CD4-positive, alpha-beta T cell (primary cell): ENCODE measurements at regions not wholly inside any gene's neighbourhood (a gene's known extent, or its start where the extent isn't known, plus 50 kb on each side); places are given as distances from the start of the nearest gene placed in this dataset.
"Not testable (repeated sequence)": the region's sequence is repeated elsewhere in the genome, so short reads cannot be mapped to it uniquely, and the experiment has no call there.

Source experiments
- ATAC-seq: fragments of 200-7000 bp; cut with Tn5 transposase; one replicate; pipeline ENCODE4 v1.10.0; 2022; ENCODE audit warnings: mild to moderate bottlenecking; ENCODE audit not compliant: poor library complexity
- CTCF ChIA-PET: fragments of 350-600 bp; sonication (Branson Sonifier 250); formaldehyde crosslinking; loops from one replicate; lab custom pipeline; 2021; ENCODE audit warnings: antibody characterized with exemption, inconsistent platforms; lab: Charles Lee
- POLR2A ChIA-PET: fragments of 350-600 bp; sonication (Branson Sonifier 250); formaldehyde crosslinking; loops from one replicate; lab custom pipeline; 2021; ENCODE audit warnings: antibody characterized with exemption, inconsistent platforms; lab: Charles Lee
- DNase-seq, 14 experiments: peaks; one replicate each; pipeline ENCODE4 v3.0.0-alpha.2; 2013 to 2020; ENCODE audit warnings: mixed read lengths in 2 of 14
- H3K27ac ChIP-seq, 2 donors: one replicate each; pipeline versions ENCODE4 v1.5.1 to v1.7.0; 2013; ENCODE audit warnings: low read length in 2 of 2, low read depth in 1 of 2, mild to moderate bottlenecking in 1 of 2
- H3K27me3 ChIP-seq, 2 experiments: 1 replicate in 1 of 2; 2 replicates in 1 of 2; pipeline versions ENCODE4 v1.6.1 to v1.7.0; 2013; ENCODE audit warnings: low read length in 2 of 2, control low read depth in 1 of 2, mild to moderate bottlenecking in 1 of 2, moderate library complexity in 1 of 2; ENCODE audit not compliant: insufficient read depth in 2 of 2, control insufficient read depth in 1 of 2
- H3K36me3 ChIP-seq: one replicate; pipeline ENCODE4 v1.6.1; 2013; ENCODE audit warnings: low read length, control low read depth; ENCODE audit not compliant: insufficient read depth
- H3K4me1 ChIP-seq: one replicate; pipeline ENCODE4 v1.6.1; 2013; ENCODE audit warnings: low read length, control low read depth; ENCODE audit not compliant: insufficient read depth
- H3K4me3 ChIP-seq: one replicate; pipeline ENCODE4 v1.5.1; 2013; ENCODE audit warnings: mild to moderate bottlenecking, low read length, moderate library complexity
- H3K9me3 ChIP-seq, 2 experiments: 1 replicate in 1 of 2; 2 replicates in 1 of 2; pipeline versions ENCODE4 v1.6.1 to v1.7.0; 2013; ENCODE audit warnings: low read length in 2 of 2, mild to moderate bottlenecking in 2 of 2, control low read depth in 1 of 2, moderate library complexity in 1 of 2; ENCODE audit not compliant: control insufficient read depth in 1 of 2, insufficient read depth in 1 of 2
- H3K27ac Mint-ChIP-seq: one replicate; pipeline ENCODE4 v1.8.0; 2020; ENCODE audit warnings: mixed read lengths
- H3K27me3 Mint-ChIP-seq: one replicate; pipeline ENCODE4 v1.8.0; 2021; ENCODE audit warnings: mixed read lengths
- H3K36me3 Mint-ChIP-seq: one replicate; pipeline ENCODE4 v1.8.0; 2021; ENCODE audit warnings: low read depth, mixed read lengths
- H3K4me1 Mint-ChIP-seq: one replicate; pipeline ENCODE4 v1.8.0; 2021; ENCODE audit warnings: low read depth, mixed read lengths
- H3K4me3 Mint-ChIP-seq: one replicate; pipeline ENCODE4 v1.8.0; 2020; ENCODE audit warnings: mild to moderate bottlenecking, mixed read lengths
- H3K9me3 Mint-ChIP-seq: one replicate; pipeline ENCODE4 v1.8.0; 2020; ENCODE audit warnings: mixed read lengths
- CTCF ChIP-seq: fragments of 200-600 bp; IDR thresholded peaks from one replicate; pipeline ENCODE4 v1.8.0; 2022; ENCODE audit warnings: antibody characterized with exemption, mild to moderate bottlenecking
- intact Hi-C, 2 experiments: fragments of 100-400 bp; cut with DNase I in 1 of 2; cut with micrococcal nuclease in 1 of 2; formaldehyde crosslinking; loops; one replicate each; pipeline versions ENCODE4 v1.15.1 to v1.9.0; 2023 to 2025; cut with DNase I, micrococcal nuclease

GRCh38 chr6:121559611-121560269 is 124.3 kb downstream of the GJA1 start:
- H3K9me3 ChIP-seq: peaks cover 12 to 16% of the 10 kb centered on the region in 2 experiments
- peaks cover 4% of the 10 kb centered on the region for H3K9me3 Mint-ChIP-seq
- H3K27ac Mint-ChIP-seq: no peak overlapping the region
- H3K4me3 ChIP-seq: no peak overlapping the region
- no peak overlapping the region for H3K27ac ChIP-seq
- ChIA-PET POLR2A (no interaction called here), CTCF (no interaction called here)
- intact Hi-C loops: no loop called here
- no peak for TF ChIP-seq CTCF
- no peak for DNase-seq
- no peaks in the 10 kb centered on the region for H3K36me3 Mint-ChIP-seq
- no peaks in the 10 kb centered on the region for H3K36me3 ChIP-seq
- H3K27me3 ChIP-seq: no peaks in the 10 kb centered on the region
- ATAC-seq: no peak
- no peaks in the 10 kb centered on the region for H3K27me3 Mint-ChIP-seq
- H3K4me1 ChIP-seq: no peaks in the 10 kb centered on the region
- H3K4me3 Mint-ChIP-seq: no peak overlapping the region
- no peaks in the 10 kb centered on the region for H3K4me1 Mint-ChIP-seq

GRCh38 chr6:121560476-121560875 is 125.0 kb downstream of the GJA1 start:
- intact Hi-C loops: no loop called here
- no peak for DNase-seq
- no peaks in the 10 kb centered on the region for H3K27me3 ChIP-seq
- no peaks in the 10 kb centered on the region for H3K36me3 ChIP-seq
- Mint-ChIP-seq H3K27ac (no peak overlapping the region), H3K9me3 (peaks cover 6% of the 10 kb centered on the region), H3K36me3 (no peaks in the 10 kb centered on the region), H3K4me3 (no peak overlapping the region), H3K4me1 (no peaks in the 10 kb centered on the region), H3K27me3 (no peaks in the 10 kb centered on the region)
- no peak for TF ChIP-seq CTCF
- H3K4me1 ChIP-seq: no peaks in the 10 kb centered on the region
- no peak overlapping the region for H3K27ac ChIP-seq
- H3K4me3 ChIP-seq: no peak overlapping the region
- H3K9me3 ChIP-seq: peaks cover 12 to 21% of the 10 kb centered on the region in 2 experiments
- no peak for ATAC-seq
- ChIA-PET POLR2A (no interaction called here), CTCF (no interaction called here)

- Histone ChIP-seq H3K4me3 (no peak overlapping the region), H3K9me3 (peaks cover 12 to 19% of the 10 kb centered on the region in 2 experiments), H3K4me1 (no peaks in the 10 kb centered on the region), H3K27ac (no peak overlapping the region), H3K36me3 (no peaks in the 10 kb centered on the region), H3K27me3 (no peaks in the 10 kb centered on the region)
- intact Hi-C loops: no loop called here
- TF ChIP-seq CTCF: no peak
- ATAC-seq (no peak), DNase-seq (no peak)
- no peak overlapping the region for H3K4me3 Mint-ChIP-seq
- peaks cover 6% of the 10 kb centered on the region for H3K9me3 Mint-ChIP-seq
- CTCF ChIA-PET: no interaction called here
- H3K27ac Mint-ChIP-seq: no peak overlapping the region
- no peaks in the 10 kb centered on the region for H3K36me3 Mint-ChIP-seq
- no peaks in the 10 kb centered on the region for H3K4me1 Mint-ChIP-seq
- no peaks in the 10 kb centered on the region for H3K27me3 Mint-ChIP-seq
- POLR2A ChIA-PET: no interaction called here
These were observed 127.8 kb downstream of the GJA1 start for GRCh38 chr6:121563286-121563685.

GRCh38 chr6:121564529-121564928 is 129.1 kb downstream of the GJA1 start:
- H3K9me3 ChIP-seq: peaks cover 12 to 19% of the 10 kb centered on the region in 2 experiments
- H3K27me3 Mint-ChIP-seq, H3K4me3 Mint-ChIP-seq, POLR2A ChIA-PET, DNase-seq, CTCF ChIA-PET, H3K9me3 Mint-ChIP-seq, H3K27me3 ChIP-seq, ATAC-seq, H3K27ac ChIP-seq, H3K4me1 Mint-ChIP-seq, H3K27ac Mint-ChIP-seq, intact Hi-C loops, H3K4me1 ChIP-seq, H3K4me3 ChIP-seq, H3K36me3 Mint-ChIP-seq, H3K36me3 ChIP-seq: not testable (repeated sequence)
